ENCODE measurements at regions not wholly inside any gene's neighbourhood (a gene's known extent, or its start where the extent isn't known, plus 50 kb on each side); places are given as distances from the start of the nearest gene placed in this dataset.

- TF ChIP-seq CTCF (conservative IDR thresholded peaks at IDR 0.05; ENCODE audit: low read depth, low read length) (no peak), EZH2 (IDR thresholded peaks at IDR 0.05; ENCODE audit: low read length, unreplicated experiment) (no peak)
Measured at GRCh38 chr12:13373131-13373530, 176.6 kb downstream of the EMP1 start.
